ENCODE measurements at regions not wholly inside any gene's neighbourhood (a gene's known extent, or its start where the extent isn't known, plus 50 kb on each side); places are given as distances from the start of the nearest gene placed in this dataset.

GRCh38 chr5:5612096-5612495 lies 189.6 kb downstream of the ICE1 start:
- TF ChIP-seq POLR2AphosphoS5 (IDR thresholded peaks at IDR 0.05; ENCODE audit: low read depth) (no peak), CTCF (IDR thresholded peaks at IDR 0.05; ENCODE audit: insufficient read depth, low read length) (no peak), SPI1 (IDR thresholded peaks at IDR 0.05; ENCODE audit: borderline replicate concordance, low read depth) (no peak)

All from HL-60 (cell line).